PC-9 (cell line): ENCODE measurements at regions not wholly inside any gene's neighbourhood (a gene's known extent, or its start where the extent isn't known, plus 50 kb on each side); places are given as distances from the start of the nearest gene placed in this dataset.

Experiments used
- BruUV-seq: library from RNA; stranded (reverse); fragments of 400-500 nt; replicated peaks from 2 replicates; lab custom pipeline; 2021; lab: Mats Ljungman, UMichigan
- CTCF ChIA-PET: fragments of 300-600 bp; sonication (Branson Sonifier 250); formaldehyde crosslinking; loops from one replicate; lab custom pipeline; 2022; ENCODE audit warnings: antibody characterized with exemption; lab: Charles Lee
- POLR2A ChIA-PET: fragments of 300-600 bp; sonication (Branson Sonifier 250); formaldehyde crosslinking; loops from one replicate; lab custom pipeline; 2022; ENCODE audit warnings: antibody characterized with exemption; ENCODE audit not compliant: unreplicated experiment; lab: Charles Lee
- DNase-seq, 2 experiments: peaks; one replicate each; pipeline versions ENCODE4 v3.0.0 to v3.0.0-alpha.2; 2015 to 2022; ENCODE audit warnings: mixed read lengths in 1 of 2
- H2AFZ ChIP-seq: fragments of 200-600 bp; sonication (generic); 2 replicates; pipeline ENCODE4 v1.8.1; 2017; ENCODE audit warnings: antibody characterized with exemption
- H3F3A ChIP-seq: fragments of 200-600 bp; sonication (generic); 2 replicates; pipeline ENCODE4 v1.8.1; 2017; ENCODE audit warnings: antibody characterized with exemption, mild to moderate bottlenecking, low read depth; ENCODE audit not compliant: insufficient read depth
- H3K27ac ChIP-seq: fragments of 200-600 bp; sonication (generic); 2 replicates; pipeline ENCODE4 v1.6.1; 2016; ENCODE audit warnings: mixed run types
- H3K27me3 ChIP-seq: fragments of 200-600 bp; sonication (generic); 2 replicates; pipeline ENCODE4 v1.6.1; 2016; ENCODE audit warnings: low read depth, mixed run types; ENCODE audit not compliant: insufficient read depth
- H3K36me3 ChIP-seq: fragments of 200-600 bp; sonication (generic); 2 replicates; pipeline ENCODE4 v1.6.1; 2016; ENCODE audit warnings: low read depth, mixed run types
- H3K4me1 ChIP-seq: fragments of 200-600 bp; sonication (generic); replicated peaks from 2 replicates; pipeline ENCODE4 v1.6.1; 2016; ENCODE audit warnings: mixed run types; ENCODE audit not compliant: insufficient read depth
- H3K4me2 ChIP-seq: fragments of 200-600 bp; sonication (generic); 2 replicates; pipeline ENCODE4 v1.6.1; 2017; ENCODE audit warnings: mixed run types
- H3K4me3 ChIP-seq: fragments of 200-600 bp; sonication (generic); 2 replicates; pipeline ENCODE4 v1.6.1; 2016; ENCODE audit warnings: mixed run types
- H3K79me2 ChIP-seq: fragments of 200-600 bp; sonication (generic); 2 replicates; pipeline ENCODE4 v1.6.1; 2017; ENCODE audit warnings: low read depth, mixed run types
- H3K9me2 ChIP-seq: fragments of 200-600 bp; sonication (generic); 2 replicates; pipeline ENCODE4 v1.8.1; 2017; ENCODE audit warnings: mild to moderate bottlenecking; ENCODE audit not compliant: insufficient read depth
- H3K9me3 ChIP-seq: fragments of 200-600 bp; sonication (generic); 2 replicates; pipeline ENCODE4 v1.8.1; 2016; ENCODE audit warnings: low read depth; ENCODE audit not compliant: insufficient read depth
- H4K20me1 ChIP-seq: fragments of 200-600 bp; sonication (generic); 2 replicates; pipeline ENCODE4 v1.8.1; 2017; ENCODE audit not compliant: insufficient read depth
- CTCF ChIP-seq: fragments of 200-600 bp; sonication (generic); conservative IDR thresholded peaks from 2 replicates; pipeline ENCODE4 v1.6.1; 2017; ENCODE audit warnings: mixed run types, antibody characterized with exemption, mild to moderate bottlenecking, moderate library complexity
- EZH2 ChIP-seq: fragments of 200-600 bp; sonication (generic); IDR thresholded peaks from 2 replicates; pipeline ENCODE4 v1.8.0; 2017; ENCODE audit warnings: antibody characterized with exemption, low read depth
- intact Hi-C: fragments of 100-400 bp; cut with micrococcal nuclease; formaldehyde crosslinking; loops from one replicate; pipeline ENCODE4 v1.10.0; 2022; ENCODE audit not compliant: unreplicated experiment

- H3K27me3 ChIP-seq = no peaks in the 10 kb centered on the region; the same call in 1 of the 2 replicates
- no peaks in the 10 kb centered on the region for H3K4me1 ChIP-seq
- H3K79me2 ChIP-seq = no peaks in the 10 kb centered on the region
- no peaks in the 10 kb centered on the region for H3K36me3 ChIP-seq
- no peaks in the 10 kb centered on the region for H3K9me3 ChIP-seq
- no peak overlapping the region for H2AFZ ChIP-seq
- no peak overlapping the region for H3K4me3 ChIP-seq
- no TSS peak for BruUV-seq
- TF ChIP-seq EZH2 (no peak), CTCF (no peak)
- CTCF ChIA-PET = no interaction called here
- intact Hi-C loops = no loop called here
- H4K20me1 ChIP-seq = no peaks in the 10 kb centered on the region
- no peak overlapping the region for H3K27ac ChIP-seq
- H3K4me2 ChIP-seq = no peak overlapping the region
- POLR2A ChIA-PET = no interaction called here
- no peak for DNase-seq
- no peaks in the 10 kb centered on the region for H3F3A ChIP-seq
- no peaks in the 10 kb centered on the region for H3K9me2 ChIP-seq
These were observed 542.1 kb downstream of the EPHB1 start for GRCh38 chr3:135337192-135337591.

- no peak overlapping the region for H3K4me3 ChIP-seq
- peaks cover 5% of the 10 kb centered on the region; the same call in 1 of the 2 replicates for H3K27me3 ChIP-seq
- no peaks in the 10 kb centered on the region for H3K9me2 ChIP-seq
- no peak overlapping the region for H3K4me2 ChIP-seq
- TF ChIP-seq CTCF = no peak
- TF ChIP-seq EZH2 = no peak
- no peaks in the 10 kb centered on the region for H3K79me2 ChIP-seq
- no peak for DNase-seq
- H3K36me3 ChIP-seq = no peaks in the 10 kb centered on the region
- BruUV-seq = no TSS peak
- H3K4me1 ChIP-seq = no peaks in the 10 kb centered on the region
- no peak overlapping the region for H3K27ac ChIP-seq
- H4K20me1 ChIP-seq = no peaks in the 10 kb centered on the region
- intact Hi-C loops = no loop called here
- H3F3A ChIP-seq = no peaks in the 10 kb centered on the region
- CTCF ChIA-PET = no interaction called here
- no peak overlapping the region for H2AFZ ChIP-seq
- POLR2A ChIA-PET = no interaction called here
- no peaks in the 10 kb centered on the region for H3K9me3 ChIP-seq
These were observed 553.6 kb downstream of the EPHB1 start for GRCh38 chr3:135348690-135349089.

- no peak overlapping the region for H3K4me2 ChIP-seq
- no TSS peak for BruUV-seq
- H2AFZ ChIP-seq = no peak overlapping the region
- DNase-seq = no peak
- H3F3A ChIP-seq = no peaks in the 10 kb centered on the region
- intact Hi-C loops = no loop called here
- no peaks in the 10 kb centered on the region for H3K9me2 ChIP-seq
- no peaks in the 10 kb centered on the region for H4K20me1 ChIP-seq
- ChIA-PET CTCF (no interaction called here), POLR2A (no interaction called here)
- TF ChIP-seq EZH2 (no peak), CTCF (no peak)
- H3K9me3 ChIP-seq = no peaks in the 10 kb centered on the region
- no peak overlapping the region for H3K4me3 ChIP-seq
- no peaks in the 10 kb centered on the region for H3K36me3 ChIP-seq
- H3K4me1 ChIP-seq = no peaks in the 10 kb centered on the region
- peaks cover 5% of the 10 kb centered on the region; the same call in 1 of the 2 replicates for H3K27me3 ChIP-seq
- no peaks in the 10 kb centered on the region for H3K79me2 ChIP-seq
- H3K27ac ChIP-seq = no peak overlapping the region
These were observed 554.3 kb downstream of the EPHB1 start for GRCh38 chr3:135349254-135349948.
